Adrenal gland (tissue), 5 donors: ENCODE measurements at regions not wholly inside any gene's neighbourhood (a gene's known extent, or its start where the extent isn't known, plus 50 kb on each side); places are given as distances from the start of the nearest gene placed in this dataset.

ENCODE experiments used
- POLR2A ChIP-seq, 2 donors: fragments of 450-650 bp; IDR thresholded peaks; one replicate each; pipeline ENCODE4 v1.6.1; 2017; ENCODE audit warnings: antibody characterized with exemption in 2 of 2, mild to moderate bottlenecking in 2 of 2, moderate library complexity in 1 of 2
- TF ChIP-seq, protein P1 (sequence below), 6 experiments: fragments of 450-650 bp in 4 of 6; fragments of 200-600 bp in 2 of 6; sonication (generic) in 1 of 6; IDR thresholded peaks; 1 replicate in 5 of 6; 2 replicates in 1 of 6; pipeline versions ENCODE4 v1.5.1 to v1.8.0; 2016 to 2021; ENCODE audit warnings: antibody characterized with exemption in 6 of 6, mild to moderate bottlenecking in 2 of 6, moderate library complexity in 1 of 6
- donor health status: DM: no; HTN: no; CAD: no.

DNA sequence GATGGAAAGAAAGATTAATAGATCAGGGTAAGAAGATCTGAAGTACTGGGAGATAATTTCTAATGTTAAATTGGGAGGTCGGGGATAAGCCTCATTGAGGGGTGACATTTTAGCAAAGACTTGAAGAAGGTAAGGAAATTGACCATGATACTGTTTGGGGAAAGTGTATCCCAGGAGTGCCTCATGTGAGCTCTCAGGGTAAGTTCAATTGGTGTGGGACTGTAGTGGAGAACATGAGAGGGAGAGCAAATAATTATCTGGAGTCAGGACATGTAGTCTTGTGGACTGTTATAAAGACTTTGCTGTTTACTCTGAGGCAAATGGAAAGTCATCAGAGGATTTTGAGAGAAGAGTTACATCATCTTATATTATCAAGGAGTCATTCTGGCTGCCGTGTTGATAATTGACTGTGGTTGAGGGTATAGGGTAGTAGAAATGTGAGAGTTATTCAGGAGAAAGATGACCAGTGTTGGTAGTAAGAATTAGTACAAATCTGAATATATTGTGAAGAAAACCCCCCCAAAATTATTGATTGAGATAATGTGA lies 624.4 kb downstream of the ADCYAP1 start:
- TF ChIP-seq, protein P1, sequence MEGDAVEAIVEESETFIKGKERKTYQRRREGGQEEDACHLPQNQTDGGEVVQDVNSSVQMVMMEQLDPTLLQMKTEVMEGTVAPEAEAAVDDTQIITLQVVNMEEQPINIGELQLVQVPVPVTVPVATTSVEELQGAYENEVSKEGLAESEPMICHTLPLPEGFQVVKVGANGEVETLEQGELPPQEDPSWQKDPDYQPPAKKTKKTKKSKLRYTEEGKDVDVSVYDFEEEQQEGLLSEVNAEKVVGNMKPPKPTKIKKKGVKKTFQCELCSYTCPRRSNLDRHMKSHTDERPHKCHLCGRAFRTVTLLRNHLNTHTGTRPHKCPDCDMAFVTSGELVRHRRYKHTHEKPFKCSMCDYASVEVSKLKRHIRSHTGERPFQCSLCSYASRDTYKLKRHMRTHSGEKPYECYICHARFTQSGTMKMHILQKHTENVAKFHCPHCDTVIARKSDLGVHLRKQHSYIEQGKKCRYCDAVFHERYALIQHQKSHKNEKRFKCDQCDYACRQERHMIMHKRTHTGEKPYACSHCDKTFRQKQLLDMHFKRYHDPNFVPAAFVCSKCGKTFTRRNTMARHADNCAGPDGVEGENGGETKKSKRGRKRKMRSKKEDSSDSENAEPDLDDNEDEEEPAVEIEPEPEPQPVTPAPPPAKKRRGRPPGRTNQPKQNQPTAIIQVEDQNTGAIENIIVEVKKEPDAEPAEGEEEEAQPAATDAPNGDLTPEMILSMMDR (IDR thresholded peaks at IDR 0.05), result no peak
- no peak for TF ChIP-seq POLR2A (IDR thresholded peaks at IDR 0.05)
